ENCODE measurements at regions not wholly inside any gene's neighbourhood (a gene's known extent, or its start where the extent isn't known, plus 50 kb on each side); places are given as distances from the start of the nearest gene placed in this dataset.
"Not testable (repeated sequence)": the region's sequence is repeated elsewhere in the genome, so short reads cannot be mapped to it uniquely, and the experiment has no call there.

DNA sequence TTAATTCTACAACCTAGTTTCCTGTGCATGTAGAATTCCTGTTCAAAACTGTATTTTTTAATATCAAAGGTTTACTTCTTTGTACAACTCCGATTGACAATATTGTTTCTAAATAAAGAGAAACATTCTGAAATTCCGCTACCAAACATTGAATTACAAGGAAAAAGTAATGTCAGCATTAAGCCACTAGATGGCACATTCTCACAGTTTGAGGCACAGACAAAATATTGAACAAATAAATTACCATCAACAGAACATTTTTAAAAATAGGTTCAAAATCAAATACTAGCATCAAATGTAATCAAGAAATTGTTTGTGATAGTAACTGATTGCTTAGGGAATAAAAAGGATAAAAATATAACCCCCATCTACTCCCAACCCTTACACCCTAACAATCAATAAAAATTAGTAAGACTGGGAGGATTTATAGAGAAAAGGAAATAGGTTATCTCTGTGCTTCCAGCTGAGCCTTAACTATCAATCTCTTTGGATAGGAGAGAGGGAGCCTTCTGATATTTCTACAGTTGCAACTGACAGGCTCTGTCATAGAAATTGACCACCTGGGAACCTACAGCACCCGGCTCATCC lies 86.6 kb upstream of the C7orf33 start:
- H3K9ac ChIP-seq (ENCODE audit: low read length) = no peak overlapping the region
- H4K12ac ChIP-seq (ENCODE audit: low read depth, low read length) = no peak overlapping the region
- H2BK5ac ChIP-seq (ENCODE audit: low read depth, low read length, poor library complexity) = no peak overlapping the region
- peak overlapping the region; percentile 43 for H4K91ac ChIP-seq (ENCODE audit: low read depth, low read length)
- H3K9me3 ChIP-seq (ENCODE audit: insufficient read depth, low read depth, low read length) = no peaks in the 10 kb centered on the region
- H3K4ac ChIP-seq (ENCODE audit: low read depth, low read length) = no peak overlapping the region
- no peak overlapping the region for H2AK5ac ChIP-seq (ENCODE audit: low read length)
- no peak overlapping the region for H3K23ac ChIP-seq (ENCODE audit: low read length)
- peaks cover 11 to 12% of the 10 kb centered on the region in 2 experiments for H3K4me1 ChIP-seq (ENCODE audit: control insufficient read depth in 1 of 2, insufficient read depth in 2 of 2, low read length in 2 of 2)
- peak in 1 of 2 donors; percentile 79 for DNase-seq
- H3K27me3 ChIP-seq (ENCODE audit: insufficient read depth, low read length) = no peaks in the 10 kb centered on the region
- peaks cover 2% of the 10 kb centered on the region for H3K79me1 ChIP-seq (ENCODE audit: low read length)
- WGBS (ENCODE audit: extremely low coverage, insufficient coverage, insufficient read length) = no CpG with 5 or more reads among the region's 3 CpGs
- H3K4me3 ChIP-seq (ENCODE audit: low read depth, low read length) = no peak overlapping the region
- no peak overlapping the region for H4K8ac ChIP-seq (ENCODE audit: low read depth, low read length)
- H2AFZ ChIP-seq (ENCODE audit: insufficient read depth, low read length, poor library complexity) = no peak overlapping the region
- no peak overlapping the region for H3K18ac ChIP-seq (ENCODE audit: low read length)
- H3K79me2 ChIP-seq (ENCODE audit: control insufficient read depth, insufficient read depth, low read length, poor library complexity) = no peaks in the 10 kb centered on the region
- H2BK12ac ChIP-seq (ENCODE audit: low read length) = no peak overlapping the region
- H3K27ac ChIP-seq (ENCODE audit: low read depth, low read length) = no peak overlapping the region
- peak overlapping the region; percentile 46 for H2BK120ac ChIP-seq (ENCODE audit: insufficient read depth, low read length, poor library complexity)
- no peak overlapping the region for H3K14ac ChIP-seq (ENCODE audit: low read length)
- no peak overlapping the region for H3K4me2 ChIP-seq (ENCODE audit: low read length)
- H3K36me3 ChIP-seq (ENCODE audit: control insufficient read depth in 1 of 2, insufficient read depth in 2 of 2, low read length in 2 of 2) = no peaks in the 10 kb centered on the region

DNA sequence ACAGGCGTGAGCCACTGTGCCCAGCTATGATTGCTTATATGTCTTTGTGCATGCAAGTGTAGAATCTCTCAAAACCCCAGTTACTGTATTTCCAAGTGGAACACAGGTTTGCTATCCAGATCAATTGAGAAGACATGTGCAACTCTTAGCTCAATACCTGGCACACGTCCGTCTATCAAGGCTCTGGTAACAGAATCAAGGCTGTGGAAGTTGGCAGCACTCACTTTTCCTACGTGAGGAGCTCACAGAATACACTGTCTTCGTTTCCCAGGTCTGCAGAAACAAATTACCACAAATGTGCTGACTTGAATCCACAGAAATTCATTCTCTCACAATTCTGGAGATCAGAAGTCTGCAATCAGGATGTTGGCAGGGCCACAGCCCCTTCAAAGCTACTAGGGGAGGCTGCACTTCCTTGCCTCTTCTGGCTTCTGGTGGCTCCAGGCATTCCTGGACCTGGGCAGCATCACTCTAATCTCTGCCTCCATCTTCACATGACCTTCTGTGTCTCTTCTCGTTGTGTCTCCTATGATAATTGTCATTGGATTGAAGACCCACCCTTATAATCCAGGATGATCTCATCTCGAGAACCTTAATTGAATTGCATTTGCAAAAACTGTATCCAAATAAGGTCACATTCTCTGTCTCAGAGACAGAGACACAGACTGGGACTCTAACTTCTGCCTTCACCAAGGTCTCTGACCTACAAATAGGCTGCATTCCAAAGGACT lies 84.8 kb upstream of the C7orf33 start:
- H4K12ac ChIP-seq (ENCODE audit: low read depth, low read length) = no peak overlapping the region
- H3K36me3 ChIP-seq (ENCODE audit: control insufficient read depth in 1 of 2, insufficient read depth in 2 of 2, low read length in 2 of 2) = no peaks in the 10 kb centered on the region
- WGBS (ENCODE audit: extremely low coverage, insufficient coverage, insufficient read length) = no CpG with 5 or more reads among the region's 7 CpGs
- H2BK12ac ChIP-seq (ENCODE audit: low read length) = no peak overlapping the region
- H3K79me2 ChIP-seq (ENCODE audit: control insufficient read depth, insufficient read depth, low read length, poor library complexity) = no peaks in the 10 kb centered on the region
- H3K9me3 ChIP-seq (ENCODE audit: insufficient read depth, low read depth, low read length) = no peaks in the 10 kb centered on the region
- H4K8ac ChIP-seq (ENCODE audit: low read depth, low read length) = no peak overlapping the region
- no peaks in the 10 kb centered on the region for H3K27me3 ChIP-seq (ENCODE audit: insufficient read depth, low read length)
- peak overlapping the region; percentile 6 for H2BK120ac ChIP-seq (ENCODE audit: insufficient read depth, low read length, poor library complexity)
- H3K4ac ChIP-seq (ENCODE audit: low read depth, low read length) = no peak overlapping the region
- no peak overlapping the region for H3K4me3 ChIP-seq (ENCODE audit: low read depth, low read length)
- peaks cover 11 to 12% of the 10 kb centered on the region in 2 experiments for H3K4me1 ChIP-seq (ENCODE audit: control insufficient read depth in 1 of 2, insufficient read depth in 2 of 2, low read length in 2 of 2)
- H3K23ac ChIP-seq (ENCODE audit: low read length) = no peak overlapping the region
- H3K14ac ChIP-seq (ENCODE audit: low read length) = no peak overlapping the region
- no peak overlapping the region for H2BK5ac ChIP-seq (ENCODE audit: low read depth, low read length, poor library complexity)
- H3K27ac ChIP-seq (ENCODE audit: low read depth, low read length) = peak overlapping the region; percentile 7
- no peak overlapping the region for H3K9ac ChIP-seq (ENCODE audit: low read length)
- H4K91ac ChIP-seq (ENCODE audit: low read depth, low read length) = peak overlapping the region; percentile 39
- peaks cover 2% of the 10 kb centered on the region for H3K79me1 ChIP-seq (ENCODE audit: low read length)
- no peak overlapping the region for H2AK5ac ChIP-seq (ENCODE audit: low read length)
- no peak for DNase-seq
- H3K18ac ChIP-seq (ENCODE audit: low read length) = no peak overlapping the region
- H2AFZ ChIP-seq (ENCODE audit: insufficient read depth, low read length, poor library complexity) = no peak overlapping the region
- H3K4me2 ChIP-seq (ENCODE audit: low read length) = no peak overlapping the region

DNA sequence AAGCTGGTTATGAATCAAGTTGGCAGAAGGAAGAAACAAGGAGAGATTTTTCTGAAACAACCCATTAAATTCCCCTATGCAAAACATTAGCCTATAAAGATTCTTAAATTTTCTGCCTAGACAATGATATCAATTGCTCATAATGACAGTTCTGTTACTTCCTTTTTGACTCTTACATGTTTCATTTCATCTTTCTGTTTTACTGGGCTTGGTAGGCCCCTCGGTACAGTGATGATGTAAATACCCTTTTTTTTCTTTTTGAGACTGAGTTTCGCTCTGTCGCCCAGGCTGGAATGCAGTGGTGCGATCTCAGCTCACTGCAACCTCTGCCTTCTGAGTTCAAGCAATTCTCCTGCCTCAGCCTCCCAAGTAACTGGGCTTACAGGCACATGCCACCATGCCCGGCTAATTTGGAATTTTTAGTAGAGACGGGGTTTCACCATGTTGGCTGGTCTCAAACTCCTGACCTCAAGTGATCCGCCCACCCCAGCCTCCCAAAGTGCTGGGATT lies 83.4 kb upstream of the C7orf33 start:
- not testable (repeated sequence) for H3K4me1 ChIP-seq (ENCODE audit: control insufficient read depth in 1 of 2, insufficient read depth in 2 of 2, low read length in 2 of 2); H2BK12ac ChIP-seq (ENCODE audit: low read length); H3K27me3 ChIP-seq (ENCODE audit: insufficient read depth, low read length); H3K18ac ChIP-seq (ENCODE audit: low read length); H3K36me3 ChIP-seq (ENCODE audit: control insufficient read depth in 1 of 2, insufficient read depth in 2 of 2, low read length in 2 of 2); H4K12ac ChIP-seq (ENCODE audit: low read depth, low read length); H3K9me3 ChIP-seq (ENCODE audit: insufficient read depth, low read depth, low read length); H3K27ac ChIP-seq (ENCODE audit: low read depth, low read length); H2AFZ ChIP-seq (ENCODE audit: insufficient read depth, low read length, poor library complexity); H3K4me3 ChIP-seq (ENCODE audit: low read depth, low read length); H3K79me2 ChIP-seq (ENCODE audit: control insufficient read depth, insufficient read depth, low read length, poor library complexity); H3K9ac ChIP-seq (ENCODE audit: low read length); H3K14ac ChIP-seq (ENCODE audit: low read length); H4K8ac ChIP-seq (ENCODE audit: low read depth, low read length); H2BK120ac ChIP-seq (ENCODE audit: insufficient read depth, low read length, poor library complexity); H2AK5ac ChIP-seq (ENCODE audit: low read length); H3K23ac ChIP-seq (ENCODE audit: low read length); DNase-seq; H2BK5ac ChIP-seq (ENCODE audit: low read depth, low read length, poor library complexity); H3K79me1 ChIP-seq (ENCODE audit: low read length); H3K4me2 ChIP-seq (ENCODE audit: low read length); H3K4ac ChIP-seq (ENCODE audit: low read depth, low read length)
- WGBS (ENCODE audit: extremely low coverage, insufficient coverage, insufficient read length) = no CpG with 5 or more reads among the region's 7 CpGs
- H4K91ac ChIP-seq (ENCODE audit: low read depth, low read length) = peak overlapping the region; percentile 68

DNA sequence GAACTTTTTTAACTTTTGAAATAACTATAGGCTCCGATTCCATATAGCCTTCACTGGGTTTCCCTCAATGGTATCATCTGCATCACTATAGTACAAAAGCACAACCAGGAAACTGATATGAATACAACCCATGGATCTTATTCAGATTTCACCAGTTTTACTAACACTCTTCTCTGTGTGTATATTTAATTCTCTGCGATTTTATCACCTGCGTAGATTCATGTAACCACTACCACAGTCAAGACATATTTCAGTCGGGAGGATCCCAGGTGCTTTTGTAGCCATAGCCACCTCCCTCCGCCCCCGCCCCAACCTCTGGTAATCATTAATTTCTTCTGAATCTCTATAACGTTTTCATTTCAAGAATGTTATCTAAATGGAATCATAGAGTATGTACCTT lies 82.8 kb upstream of the C7orf33 start:
- H3K4ac ChIP-seq (ENCODE audit: low read depth, low read length) = no peak overlapping the region
- H3K27me3 ChIP-seq (ENCODE audit: insufficient read depth, low read length) = no peaks in the 10 kb centered on the region
- peaks cover 2% of the 10 kb centered on the region for H3K79me1 ChIP-seq (ENCODE audit: low read length)
- H3K79me2 ChIP-seq (ENCODE audit: control insufficient read depth, insufficient read depth, low read length, poor library complexity) = no peaks in the 10 kb centered on the region
- H4K8ac ChIP-seq (ENCODE audit: low read depth, low read length) = no peak overlapping the region
- no peak overlapping the region for H3K14ac ChIP-seq (ENCODE audit: low read length)
- no peak overlapping the region for H3K9ac ChIP-seq (ENCODE audit: low read length)
- H2BK5ac ChIP-seq (ENCODE audit: low read depth, low read length, poor library complexity) = no peak overlapping the region
- no peak for DNase-seq
- H2AFZ ChIP-seq (ENCODE audit: insufficient read depth, low read length, poor library complexity) = no peak overlapping the region
- no peaks in the 10 kb centered on the region for H3K36me3 ChIP-seq (ENCODE audit: control insufficient read depth in 1 of 2, insufficient read depth in 2 of 2, low read length in 2 of 2)
- no peak overlapping the region for H3K4me2 ChIP-seq (ENCODE audit: low read length)
- no peak overlapping the region for H3K18ac ChIP-seq (ENCODE audit: low read length)
- H2BK120ac ChIP-seq (ENCODE audit: insufficient read depth, low read length, poor library complexity) = no peak overlapping the region
- no peak overlapping the region for H3K23ac ChIP-seq (ENCODE audit: low read length)
- H4K91ac ChIP-seq (ENCODE audit: low read depth, low read length) = no peak overlapping the region
- no peak overlapping the region for H4K12ac ChIP-seq (ENCODE audit: low read depth, low read length)
- H2AK5ac ChIP-seq (ENCODE audit: low read length) = no peak overlapping the region
- H2BK12ac ChIP-seq (ENCODE audit: low read length) = no peak overlapping the region
- H3K27ac ChIP-seq (ENCODE audit: low read depth, low read length) = no peak overlapping the region
- peaks cover 6 to 7% of the 10 kb centered on the region in 2 experiments for H3K4me1 ChIP-seq (ENCODE audit: control insufficient read depth in 1 of 2, insufficient read depth in 2 of 2, low read length in 2 of 2)
- H3K4me3 ChIP-seq (ENCODE audit: low read depth, low read length) = no peak overlapping the region
- H3K9me3 ChIP-seq (ENCODE audit: insufficient read depth, low read depth, low read length) = no peaks in the 10 kb centered on the region
- WGBS (ENCODE audit: extremely low coverage, insufficient coverage, insufficient read length) = no CpG with 5 or more reads among the region's 7 CpGs

Data from trophoblast cell (in vitro differentiated cells and primary cell).